Thyroid gland (tissue), 4 donors: ENCODE measurements at regions not wholly inside any gene's neighbourhood (a gene's known extent, or its start where the extent isn't known, plus 50 kb on each side); places are given as distances from the start of the nearest gene placed in this dataset.

Source experiments
- DNase-seq, 2 donors: peaks; one replicate each; pipeline ENCODE4 v3.0.0-alpha.2; 2019
- H3K27ac ChIP-seq, 3 donors: fragments of 200-600 bp; sonication (generic); 1 replicate in 2 of 3; 2 replicates in 1 of 3; pipeline ENCODE4 v1.5.1; 2016 to 2019; ENCODE audit warnings: mild to moderate bottlenecking in 1 of 3, moderate library complexity in 1 of 3
- H3K27me3 ChIP-seq: fragments of 200-600 bp; sonication (generic); one replicate; pipeline ENCODE4 v1.5.1; 2019
- H3K36me3 ChIP-seq, 2 donors: fragments of 200-600 bp; sonication (generic); one replicate each; pipeline ENCODE4 v1.5.1; 2016 to 2019
- H3K4me1 ChIP-seq, 2 donors: fragments of 200-600 bp; sonication (generic); one replicate each; pipeline ENCODE4 v1.5.1; 2017 to 2019
- H3K4me3 ChIP-seq, 3 donors: fragments of 200-600 bp; sonication (generic); replicated peaks in 1 of 3; 1 replicate in 2 of 3; 2 replicates in 1 of 3; pipeline ENCODE4 v1.5.1; 2016; ENCODE audit warnings: mild to moderate bottlenecking in 1 of 3
- H3K9me3 ChIP-seq: fragments of 200-600 bp; sonication (generic); one replicate; pipeline ENCODE4 v1.5.1; 2017
- POLR2A ChIP-seq, 2 donors: fragments of 450-650 bp; IDR thresholded peaks; one replicate each; pipeline ENCODE4 v1.6.1; 2017; ENCODE audit warnings: antibody characterized with exemption in 2 of 2, mild to moderate bottlenecking in 2 of 2, moderate library complexity in 1 of 2
- WGBS, 2 donors: methylation state at CpG; one replicate each; pipeline ENCODE4 v1.1.5; 2017; 5-methylcytosine and 5-hydroxymethylcytosine counted together
- intact Hi-C: fragments of 100-400 bp; cut with DNase I; formaldehyde crosslinking; loops from one replicate; pipeline ENCODE4 v1.15.1; 2023
- TF ChIP-seq, protein P1 (sequence below), 6 experiments: fragments of 200-600 bp in 3 of 6; fragments of 450-650 bp in 3 of 6; sonication (generic) in 3 of 6; IDR thresholded peaks; one replicate each; pipeline ENCODE4 v1.5.1; 2016 to 2019; ENCODE audit warnings: antibody characterized with exemption in 6 of 6, mild to moderate bottlenecking in 2 of 6, inconsistent platforms in 1 of 6, moderate library complexity in 1 of 6

DNA sequence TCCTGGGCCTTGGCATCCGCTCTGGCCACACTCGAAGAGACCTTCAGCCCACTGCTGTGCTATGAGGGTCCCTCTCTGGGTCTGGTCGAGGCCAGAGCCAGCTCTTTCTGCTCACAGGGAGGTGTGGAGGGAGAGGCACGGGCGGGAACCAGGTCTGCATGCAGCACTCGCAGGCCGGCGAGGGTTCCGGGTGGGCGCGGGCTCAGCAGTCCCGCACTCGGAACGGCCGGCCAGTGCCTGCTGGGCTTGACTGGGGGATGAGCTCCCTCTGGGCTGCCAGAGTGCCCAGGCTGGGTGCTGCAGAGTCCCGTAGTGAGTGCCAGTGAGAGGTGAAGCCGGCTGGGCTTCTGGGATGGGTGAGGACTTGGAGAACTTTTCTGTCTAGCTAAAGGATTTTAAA is 882.7 kb downstream of the XPNPEP1 start:
- Histone ChIP-seq H3K27me3 (no peaks in the 10 kb centered on the region), H3K4me3 (no peak overlapping the region), H3K9me3 (no peaks in the 10 kb centered on the region), H3K36me3 (no peaks in the 10 kb centered on the region), H3K27ac (no peak overlapping the region), H3K4me1 (no peaks in the 10 kb centered on the region)
- no peak for DNase-seq
- intact Hi-C loops, result no loop called here
- WGBS, 2 donors, result 92 to 100% methylated on average over 7 to 17 of the region's 17 CpGs
- TF ChIP-seq, protein P1, sequence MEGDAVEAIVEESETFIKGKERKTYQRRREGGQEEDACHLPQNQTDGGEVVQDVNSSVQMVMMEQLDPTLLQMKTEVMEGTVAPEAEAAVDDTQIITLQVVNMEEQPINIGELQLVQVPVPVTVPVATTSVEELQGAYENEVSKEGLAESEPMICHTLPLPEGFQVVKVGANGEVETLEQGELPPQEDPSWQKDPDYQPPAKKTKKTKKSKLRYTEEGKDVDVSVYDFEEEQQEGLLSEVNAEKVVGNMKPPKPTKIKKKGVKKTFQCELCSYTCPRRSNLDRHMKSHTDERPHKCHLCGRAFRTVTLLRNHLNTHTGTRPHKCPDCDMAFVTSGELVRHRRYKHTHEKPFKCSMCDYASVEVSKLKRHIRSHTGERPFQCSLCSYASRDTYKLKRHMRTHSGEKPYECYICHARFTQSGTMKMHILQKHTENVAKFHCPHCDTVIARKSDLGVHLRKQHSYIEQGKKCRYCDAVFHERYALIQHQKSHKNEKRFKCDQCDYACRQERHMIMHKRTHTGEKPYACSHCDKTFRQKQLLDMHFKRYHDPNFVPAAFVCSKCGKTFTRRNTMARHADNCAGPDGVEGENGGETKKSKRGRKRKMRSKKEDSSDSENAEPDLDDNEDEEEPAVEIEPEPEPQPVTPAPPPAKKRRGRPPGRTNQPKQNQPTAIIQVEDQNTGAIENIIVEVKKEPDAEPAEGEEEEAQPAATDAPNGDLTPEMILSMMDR (IDR thresholded peaks at IDR 0.05), result no peak
- no peak for TF ChIP-seq POLR2A (IDR thresholded peaks at IDR 0.05)

DNA sequence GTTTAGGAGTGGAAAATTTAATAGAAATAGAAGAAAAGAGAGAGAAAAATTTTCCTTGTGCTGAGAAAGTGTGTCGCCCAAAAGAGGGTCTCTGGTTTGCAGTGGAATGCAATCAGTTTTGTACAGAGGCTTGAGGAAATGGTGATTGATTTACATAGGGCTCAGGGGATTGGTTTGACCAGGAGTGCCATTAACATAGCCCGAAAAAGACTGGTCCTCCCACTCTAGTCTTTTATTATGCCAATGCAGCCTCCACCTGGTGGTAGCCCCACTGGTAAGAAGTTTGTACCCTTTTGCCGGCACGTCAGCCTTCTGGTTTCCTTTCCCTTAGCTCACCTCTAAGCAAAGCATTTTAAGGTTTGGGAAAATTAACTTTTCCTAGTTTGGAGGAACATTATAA is 885.3 kb downstream of the XPNPEP1 start:
- Histone ChIP-seq H3K4me3 (no peak overlapping the region), H3K27ac (no peak overlapping the region), H3K4me1 (no peaks in the 10 kb centered on the region), H3K9me3 (no peaks in the 10 kb centered on the region), H3K36me3 (no peaks in the 10 kb centered on the region), H3K27me3 (no peaks in the 10 kb centered on the region)
- intact Hi-C loops, result no loop called here
- WGBS, 2 donors, result 88 to 91% methylated on average over 4 of the region's 4 CpGs
- no peak for DNase-seq
- TF ChIP-seq, protein P1 (IDR thresholded peaks at IDR 0.05), result no peak
- TF ChIP-seq POLR2A (IDR thresholded peaks at IDR 0.05), result no peak

DNA sequence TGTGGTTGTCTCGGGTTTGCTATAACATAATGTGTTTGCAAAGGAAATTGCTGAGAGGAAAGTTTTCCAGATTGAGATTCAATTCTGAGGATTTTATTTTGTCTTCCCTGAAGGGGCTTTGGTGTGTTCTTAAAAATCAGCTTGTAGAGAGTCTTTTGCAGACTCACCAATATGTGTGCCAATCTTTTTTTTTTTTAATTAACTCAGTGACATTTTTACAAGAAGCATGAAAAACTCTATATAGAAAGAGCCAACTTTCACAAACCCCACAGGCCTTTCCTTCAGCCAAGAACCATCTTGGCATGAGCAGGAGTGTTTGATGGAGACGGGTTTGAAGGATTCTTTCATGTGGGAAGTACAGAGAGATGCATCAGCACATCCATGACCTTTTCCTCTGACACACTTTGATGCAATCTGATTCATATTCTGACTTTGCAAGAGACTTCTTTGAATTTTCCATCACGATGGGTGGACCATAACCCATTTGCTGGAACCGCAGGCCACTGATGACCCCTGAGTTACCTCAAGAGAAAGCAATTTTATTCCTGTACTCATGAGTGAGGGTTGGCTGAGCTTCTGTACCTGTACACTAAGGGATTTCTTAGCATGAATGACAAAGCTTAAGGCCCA is 892.6 kb downstream of the XPNPEP1 start:
- intact Hi-C loops, result no loop called here
- H3K4me1 ChIP-seq, result peaks cover 0 to 15% of the 10 kb centered on the region in 2 donors
- H3K36me3 ChIP-seq, result no peaks in the 10 kb centered on the region
- H3K4me3 ChIP-seq, result no peak overlapping the region
- no peaks in the 10 kb centered on the region for H3K9me3 ChIP-seq
- WGBS, 2 donors, result 78 to 79% methylated on average over 4 of the region's 4 CpGs
- H3K27ac ChIP-seq, result no peak overlapping the region
- DNase-seq, result no peak
- no peak for TF ChIP-seq POLR2A (IDR thresholded peaks at IDR 0.05)
- TF ChIP-seq, protein P1 (IDR thresholded peaks at IDR 0.05), result no peak
- H3K27me3 ChIP-seq, result no peaks in the 10 kb centered on the region

DNA sequence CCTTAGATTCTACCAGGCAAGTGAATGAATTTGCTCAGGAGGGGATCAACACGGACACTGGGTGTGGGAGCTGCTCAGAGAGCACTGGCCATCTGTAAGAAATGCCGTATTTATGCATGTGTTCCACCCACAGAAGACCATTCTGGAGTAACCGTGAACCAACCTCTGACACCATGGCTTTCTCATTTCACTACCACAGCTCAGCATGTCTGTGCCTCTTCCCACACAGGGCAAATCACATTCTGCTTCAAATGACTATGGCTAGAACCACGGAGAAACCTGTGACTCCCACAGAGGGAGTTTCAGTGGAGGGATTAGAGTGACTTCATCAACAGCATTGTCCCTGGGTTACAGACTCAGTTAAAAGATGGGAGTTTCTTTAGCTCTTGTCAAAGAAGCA is 893.4 kb downstream of the XPNPEP1 start:
- Histone ChIP-seq H3K36me3 (no peaks in the 10 kb centered on the region), H3K4me3 (no peak overlapping the region), H3K27me3 (no peaks in the 10 kb centered on the region), H3K9me3 (no peaks in the 10 kb centered on the region), H3K4me1 (peaks cover 0 to 15% of the 10 kb centered on the region in 2 donors), H3K27ac (no peak overlapping the region)
- TF ChIP-seq POLR2A (IDR thresholded peaks at IDR 0.05), result no peak
- TF ChIP-seq, protein P1 (IDR thresholded peaks at IDR 0.05), result no peak
- DNase-seq, result no peak
- WGBS, 2 donors, result 80 to 81% methylated on average over 4 of the region's 4 CpGs
- intact Hi-C loops, result no loop called here

GRCh38 chr10:109027534-109028185 is 895.7 kb downstream of the XPNPEP1 start:
- no peaks in the 10 kb centered on the region for H3K9me3 ChIP-seq
- H3K27ac ChIP-seq, result no peak overlapping the region
- no peak overlapping the region for H3K4me3 ChIP-seq
- 85 to 93% methylated on average over 1 of the region's 1 CpG for WGBS, 2 donors
- DNase-seq, result no peak
- no peaks in the 10 kb centered on the region for H3K27me3 ChIP-seq
- intact Hi-C loops, result no loop called here
- peaks cover 0 to 15% of the 10 kb centered on the region in 2 donors for H3K4me1 ChIP-seq
- no peaks in the 10 kb centered on the region for H3K36me3 ChIP-seq
- TF ChIP-seq, protein P1 (IDR thresholded peaks at IDR 0.05), result no peak
- TF ChIP-seq POLR2A (IDR thresholded peaks at IDR 0.05), result no peak
